H1 (cell line): ENCODE measurements at regions not wholly inside any gene's neighbourhood (a gene's known extent, or its start where the extent isn't known, plus 50 kb on each side); places are given as distances from the start of the nearest gene placed in this dataset.
A peak's percentile ranks its signal among the peaks of the same experiment; 100 is the strongest.

Source experiments
- CTCF ChIA-PET: fragments of 300-600 bp; sonication (Branson Sonifier 250); formaldehyde crosslinking; loops from one replicate; lab custom pipeline; 2021; ENCODE audit not compliant: partially characterized antibody; lab: Charles Lee
- POLR2A ChIA-PET: fragments of 300-600 bp; sonication (Branson Sonifier 250); formaldehyde crosslinking; loops from one replicate; lab custom pipeline; 2021; ENCODE audit warnings: inconsistent platforms; ENCODE audit not compliant: partially characterized antibody; lab: Charles Lee
- DNase-seq, 2 experiments: peaks; one replicate each; pipeline versions ENCODE4 v3.0.0 to v3.0.0-alpha.2; 2010 to 2022; ENCODE audit warnings: low spot score in 2 of 2, low read depth in 1 of 2, mixed read lengths in 1 of 2
- FAIRE-seq: peaks from 2 replicates; lab custom pipeline; 2011; peaks lifted over from hg19 to GRCh38; lab: Jason Lieb, UNC
- H2AFZ ChIP-seq: 2 replicates; pipeline ENCODE4 v1.8.1; 2012; ENCODE audit warnings: low read length, inconsistent platforms
- H2AK5ac ChIP-seq: 2 replicates; pipeline ENCODE4 v1.6.1; 2013; ENCODE audit warnings: low read depth, low read length
- H2BK120ac ChIP-seq: replicated peaks from 2 replicates; pipeline ENCODE3; 2013; ENCODE audit warnings: low read depth, low read length, inconsistent platforms
- H2BK12ac ChIP-seq: 2 replicates; pipeline ENCODE4 v1.6.1; 2013; ENCODE audit warnings: low read depth, low read length
- H2BK15ac ChIP-seq: 2 replicates; pipeline ENCODE4 v1.6.1; 2013; ENCODE audit warnings: low read length
- H2BK20ac ChIP-seq: 2 replicates; pipeline ENCODE4 v1.6.1; 2013; ENCODE audit warnings: low read length
- H2BK5ac ChIP-seq: 2 replicates; pipeline ENCODE4 v1.6.1; 2013; ENCODE audit warnings: low read depth, low read length
- H3K14ac ChIP-seq: 2 replicates; pipeline ENCODE4 v1.6.1; 2013; ENCODE audit warnings: inconsistent platforms; ENCODE audit not compliant: insufficient read length
- H3K18ac ChIP-seq: 2 replicates; pipeline ENCODE4 v1.6.1; 2013; ENCODE audit warnings: low read length; ENCODE audit errors: extremely low read depth
- H3K23ac ChIP-seq: 2 replicates; pipeline ENCODE4 v1.6.1; 2013; ENCODE audit warnings: inconsistent platforms; ENCODE audit not compliant: insufficient read length
- H3K23me2 ChIP-seq: 2 replicates; pipeline ENCODE4 v1.6.1; 2013; ENCODE audit warnings: low read depth, low read length
- H3K27ac ChIP-seq: 2 replicates; pipeline ENCODE4 v1.6.1; 2011; ENCODE audit warnings: low read depth, low read length, inconsistent platforms
- H3K27me3 ChIP-seq, 4 experiments: replicated peaks in 1 of 4; 1 replicate in 1 of 4; 2 replicates in 3 of 4; pipeline versions ENCODE4 v1.6.1 to v1.8.1; 2011 to 2013; ENCODE audit warnings: low read length in 3 of 4, mild to moderate bottlenecking in 3 of 4, inconsistent platforms in 2 of 4, mixed read lengths in 2 of 4, moderate library complexity in 1 of 4; ENCODE audit not compliant: control insufficient read depth in 3 of 4, insufficient read depth in 3 of 4; ENCODE audit errors: extremely low read depth in 1 of 4
- H3K36me3 ChIP-seq, 4 experiments: 2 replicates each; pipeline versions ENCODE4 v1.6.1 to v1.8.1; 2011 to 2013; ENCODE audit warnings: mild to moderate bottlenecking in 4 of 4, low read length in 3 of 4, moderate library complexity in 2 of 4, control low read depth in 1 of 4, inconsistent platforms in 1 of 4; ENCODE audit not compliant: insufficient read depth in 4 of 4, control insufficient read depth in 2 of 4
- H3K4ac ChIP-seq: replicated peaks from 2 replicates; pipeline ENCODE3; 2013; ENCODE audit warnings: low read length, low read depth, mixed read lengths, inconsistent platforms; ENCODE audit not compliant: insufficient read length
- H3K4me1 ChIP-seq, 4 experiments: replicated peaks in 1 of 4; 1 replicate in 1 of 4; 2 replicates in 3 of 4; pipeline versions ENCODE4 v1.6.1 to v1.8.1; 2011 to 2013; ENCODE audit warnings: low read length in 3 of 4, inconsistent platforms in 2 of 4, mixed read lengths in 1 of 4; ENCODE audit not compliant: insufficient read depth in 4 of 4, control insufficient read depth in 3 of 4
- H3K4me2 ChIP-seq, 2 experiments: 2 replicates each; pipeline versions ENCODE4 v1.6.1 to v1.8.1; 2011 to 2013; ENCODE audit warnings: low read depth in 2 of 2, low read length in 2 of 2, control low read depth in 1 of 2, inconsistent platforms in 1 of 2, mild to moderate bottlenecking in 1 of 2; ENCODE audit not compliant: insufficient read depth in 1 of 2
- H3K4me3 ChIP-seq, 4 experiments: fragments of 200-600, 300-600 bp in 1 of 4; sonication (generic), shearing (Covaris generic), sonication (Bioruptor Twin) in 1 of 4; 2 replicates each; pipeline versions ENCODE4 v1.5.1 to v1.8.1; 2011 to 2016; ENCODE audit warnings: low read length in 4 of 4, low read depth in 3 of 4, control low read depth in 2 of 4, inconsistent platforms in 2 of 4, mild to moderate bottlenecking in 2 of 4, mixed read lengths in 1 of 4, moderate library complexity in 1 of 4; ENCODE audit not compliant: insufficient read depth in 2 of 4; ENCODE audit errors: extremely low read depth in 1 of 4
- H3K56ac ChIP-seq: replicated peaks from 2 replicates; pipeline ENCODE3; 2013; ENCODE audit warnings: low read depth, mild to moderate bottlenecking, mixed read lengths, low read length, inconsistent platforms; ENCODE audit not compliant: insufficient read length
- H3K79me1 ChIP-seq: 2 replicates; pipeline ENCODE4 v1.6.1; 2013; ENCODE audit warnings: low read depth, low read length, control low read depth
- H3K79me2 ChIP-seq, 2 experiments: 2 replicates each; pipeline versions ENCODE4 v1.6.1 to v1.8.1; 2012 to 2013; ENCODE audit warnings: low read length in 2 of 2, mild to moderate bottlenecking in 2 of 2, inconsistent platforms in 1 of 2; ENCODE audit not compliant: insufficient read depth in 2 of 2, control insufficient read depth in 1 of 2
- H3K9ac ChIP-seq, 4 experiments: replicated peaks in 1 of 4; 1 replicate in 1 of 4; 2 replicates in 3 of 4; pipeline versions ENCODE4 v1.6.1 to v1.8.1; 2011 to 2013; ENCODE audit warnings: low read depth in 3 of 4, low read length in 3 of 4, control low read depth in 2 of 4, mild to moderate bottlenecking in 2 of 4, moderate library complexity in 2 of 4, inconsistent platforms in 1 of 4; ENCODE audit errors: extremely low read depth in 1 of 4
- H3K9me3 ChIP-seq, 2 experiments: 2 replicates each; pipeline versions ENCODE4 v1.6.1 to v1.8.1; 2012 to 2013; ENCODE audit warnings: mild to moderate bottlenecking in 2 of 2, moderate library complexity in 2 of 2, control low read depth in 1 of 2, inconsistent platforms in 1 of 2, low read depth in 1 of 2, low read length in 1 of 2, mixed read lengths in 1 of 2; ENCODE audit not compliant: insufficient read depth in 2 of 2
- H4K20me1 ChIP-seq, 2 experiments: replicated peaks in 1 of 2; 2 replicates each; pipeline versions ENCODE3 to v1.8.1; 2011 to 2013; ENCODE audit warnings: inconsistent platforms in 2 of 2, low read length in 2 of 2, mild to moderate bottlenecking in 1 of 2; ENCODE audit not compliant: insufficient read depth in 2 of 2, control insufficient read depth in 1 of 2
- H4K5ac ChIP-seq: 2 replicates; pipeline ENCODE4 v1.6.1; 2013; ENCODE audit warnings: low read length, low read depth, mixed read lengths, inconsistent platforms; ENCODE audit not compliant: insufficient read length
- H4K8ac ChIP-seq: 2 replicates; pipeline ENCODE4 v1.8.0; 2013; ENCODE audit warnings: mild to moderate bottlenecking, moderate library complexity, low read length, inconsistent platforms; ENCODE audit not compliant: insufficient read depth; ENCODE audit errors: extremely low read depth
- H4K91ac ChIP-seq: replicated peaks from 2 replicates; pipeline ENCODE3; 2013; ENCODE audit warnings: low read length, mixed read lengths, inconsistent platforms; ENCODE audit not compliant: insufficient read length
- CTCF ChIP-seq, 3 experiments: IDR thresholded peaks; 1 replicate in 2 of 3; 2 replicates in 1 of 3; pipeline versions ENCODE4 v1.5.1 to v1.6.1; 2011; ENCODE audit warnings: low read length in 3 of 3, mild to moderate bottlenecking in 3 of 3, inconsistent platforms in 2 of 3, low read depth in 1 of 3, moderate library complexity in 1 of 3; ENCODE audit not compliant: insufficient read depth in 1 of 3; ENCODE audit errors: control extremely low read depth in 1 of 3
- RAD21 ChIP-seq, 2 experiments: IDR thresholded peaks in 1 of 2; conservative IDR thresholded peaks in 1 of 2; 2 replicates each; pipeline ENCODE4 v1.6.1; 2011; ENCODE audit warnings: low read depth in 2 of 2, low read length in 2 of 2, improper control_type of control experiment in 1 of 2, inconsistent platforms in 1 of 2, mild to moderate bottlenecking in 1 of 2, moderate library complexity in 1 of 2
- SIRT6 ChIP-seq: IDR thresholded peaks from one replicate; pipeline ENCODE4 v1.7.1; 2012; ENCODE audit warnings: low read length, inconsistent platforms
- TEAD4 ChIP-seq: IDR thresholded peaks from 2 replicates; pipeline ENCODE4 v1.6.1; 2012; ENCODE audit warnings: low read depth, low read length, inconsistent platforms, mixed read lengths
- WGBS, 2 experiments: shearing (Covaris generic) in 1 of 2; methylation state at CpG; one replicate each; pipeline versions ENCODE4 v1.1.6 to v1.1.7; 2013 to 2015; ENCODE audit warnings: low lambda C conversion rate in 2 of 2, mixed read lengths in 2 of 2, inconsistent platforms in 1 of 2, low coverage in 1 of 2, missing lambda C conversion rate in 1 of 2; ENCODE audit not compliant: insufficient replicate concordance in 2 of 2, insufficient coverage in 1 of 2, insufficient read length in 1 of 2; ENCODE audit errors: extremely low coverage in 1 of 2, missing lambda C conversion rate in 1 of 2; 5-methylcytosine and 5-hydroxymethylcytosine counted together

- no peak overlapping the region for H4K5ac ChIP-seq
- POLR2A ChIA-PET: no interaction called here
- no peak overlapping the region for H2AK5ac ChIP-seq
- no peaks in the 10 kb centered on the region for H3K79me1 ChIP-seq
- no peak overlapping the region for H3K56ac ChIP-seq
- no peak overlapping the region for H2BK12ac ChIP-seq
- no peak overlapping the region for H3K4me2 ChIP-seq
- no peak overlapping the region for H2BK20ac ChIP-seq
- H3K36me3 ChIP-seq: no peaks in the 10 kb centered on the region
- no peak overlapping the region for H3K23ac ChIP-seq
- no peak for DNase-seq
- no peak overlapping the region for H3K27ac ChIP-seq
- H3K9ac ChIP-seq: no peak overlapping the region
- no peaks in the 10 kb centered on the region for H4K20me1 ChIP-seq
- H3K27me3 ChIP-seq: no peaks in the 10 kb centered on the region
- no peaks in the 10 kb centered on the region for H3K9me3 ChIP-seq
- no peak overlapping the region for H2BK5ac ChIP-seq
- 0 out of 4 replicates have a peak, but pooled peaks of 1 of the 2 experiments have one; percentile 17 for TF ChIP-seq RAD21 (IDR thresholded peaks at IDR 0.05 in 1 of 2, conservative IDR thresholded peaks at IDR 0.05 in 1 of 2; ENCODE audit: low read depth in 2 of 2, low read length in 2 of 2)
- TF ChIP-seq SIRT6: no peak
- TF ChIP-seq CTCF (IDR thresholded peaks at IDR 0.05; ENCODE audit: control extremely low read depth in 1 of 3, insufficient read depth in 1 of 3, low read depth in 1 of 3, low read length in 3 of 3): peak in 2 of 3 experiments; percentile 7 to 34; a peak in 1 of 4 replicates
- TF ChIP-seq TEAD4: no peak
- TF ChIP-seq, all 59 proteins: peak for 2
- Histone ChIP-seq H2AFZ (no peak overlapping the region), H3K4ac (no peak overlapping the region), H3K4me3 (no peak overlapping the region), H2BK15ac (no peak overlapping the region), H3K4me1 (no peaks in the 10 kb centered on the region), H3K14ac (no peak overlapping the region), H3K79me2 (no peaks in the 10 kb centered on the region), H4K91ac (no peak overlapping the region), H2BK120ac (no peak overlapping the region), H3K23me2 (no peaks in the 10 kb centered on the region), H4K8ac (no peak overlapping the region), H3K18ac (no peak overlapping the region)
- CTCF ChIA-PET: interaction anchor here (0.9 to 1.5 kb wide), 11 partner anchors 8 to 203 kb away, joined by 3 to 5 read pairs (median 3); no protein-coding TSS in a partner anchor
- FAIRE-seq: no peak
- WGBS, 2 experiments: 95% methylated on average over 1 of the region's 1 CpG; no CpG with 5 or more reads in 1 of the 2 experiments
These were observed 86.9 kb upstream of the COL8A1 start for GRCh38 chr3:99551520-99551919.
